GM12872 (cell line): ENCODE measurements at regions not wholly inside any gene's neighbourhood (a gene's known extent, or its start where the extent isn't known, plus 50 kb on each side); places are given as distances from the start of the nearest gene placed in this dataset.

Experiments
- CTCF ChIP-seq: IDR thresholded peaks from 3 replicates; pipeline ENCODE4 v1.5.1; 2011; ENCODE audit warnings: low read depth, mild to moderate bottlenecking, low read length, moderate library complexity; ENCODE audit not compliant: insufficient read depth

- no peak for TF ChIP-seq CTCF
Observed at GRCh38 chr1:37174876-37175275, 140.6 kb upstream of the GRIK3 start.

- TF ChIP-seq CTCF: no peak
Observed at GRCh38 chr1:37175666-37176215, 141.4 kb upstream of the GRIK3 start.

GRCh38 chr1:37176269-37176668, 142.0 kb upstream of the GRIK3 start:
- TF ChIP-seq CTCF: no peak

- peak; percentile 66 for TF ChIP-seq CTCF
Observed at GRCh38 chr1:37177230-37177864, 143.0 kb upstream of the GRIK3 start.

GRCh38 chr1:37181425-37181824, 147.1 kb upstream of the GRIK3 start:
- TF ChIP-seq CTCF: no peak

- no peak for TF ChIP-seq CTCF
Observed at GRCh38 chr1:37184789-37185188, 150.5 kb upstream of the GRIK3 start.

GRCh38 chr1:37186246-37186756, 152.0 kb upstream of the GRIK3 start:
- no peak for TF ChIP-seq CTCF
